ENCODE measurements at regions not wholly inside any gene's neighbourhood (a gene's known extent, or its start where the extent isn't known, plus 50 kb on each side); places are given as distances from the start of the nearest gene placed in this dataset.

DNA sequence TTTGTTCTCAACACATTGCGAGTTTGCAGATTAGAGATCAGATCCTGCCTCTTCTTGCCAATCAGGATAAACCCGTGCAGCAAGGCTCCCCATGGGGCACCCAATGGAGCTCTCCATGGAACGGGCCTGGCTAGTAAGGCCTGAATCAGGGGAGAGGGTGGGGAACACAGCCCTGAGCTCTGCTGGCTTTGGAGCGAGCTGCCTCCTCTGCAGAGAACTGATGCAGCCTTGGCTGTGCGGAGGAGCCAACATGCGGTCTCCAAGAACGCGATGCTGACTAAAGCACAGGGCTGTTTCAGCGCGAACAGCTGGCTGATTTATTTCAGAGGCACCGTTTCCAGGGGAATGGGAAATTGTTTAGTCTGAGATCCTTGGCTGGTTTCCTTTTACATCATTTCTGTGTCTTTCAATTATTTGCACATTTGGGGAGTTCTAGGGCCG, 139.7 kb downstream of the TSEN15 start:
- TF ChIP-seq, protein P1, sequence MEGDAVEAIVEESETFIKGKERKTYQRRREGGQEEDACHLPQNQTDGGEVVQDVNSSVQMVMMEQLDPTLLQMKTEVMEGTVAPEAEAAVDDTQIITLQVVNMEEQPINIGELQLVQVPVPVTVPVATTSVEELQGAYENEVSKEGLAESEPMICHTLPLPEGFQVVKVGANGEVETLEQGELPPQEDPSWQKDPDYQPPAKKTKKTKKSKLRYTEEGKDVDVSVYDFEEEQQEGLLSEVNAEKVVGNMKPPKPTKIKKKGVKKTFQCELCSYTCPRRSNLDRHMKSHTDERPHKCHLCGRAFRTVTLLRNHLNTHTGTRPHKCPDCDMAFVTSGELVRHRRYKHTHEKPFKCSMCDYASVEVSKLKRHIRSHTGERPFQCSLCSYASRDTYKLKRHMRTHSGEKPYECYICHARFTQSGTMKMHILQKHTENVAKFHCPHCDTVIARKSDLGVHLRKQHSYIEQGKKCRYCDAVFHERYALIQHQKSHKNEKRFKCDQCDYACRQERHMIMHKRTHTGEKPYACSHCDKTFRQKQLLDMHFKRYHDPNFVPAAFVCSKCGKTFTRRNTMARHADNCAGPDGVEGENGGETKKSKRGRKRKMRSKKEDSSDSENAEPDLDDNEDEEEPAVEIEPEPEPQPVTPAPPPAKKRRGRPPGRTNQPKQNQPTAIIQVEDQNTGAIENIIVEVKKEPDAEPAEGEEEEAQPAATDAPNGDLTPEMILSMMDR (IDR thresholded peaks at IDR 0.05; ENCODE audit: poor library complexity) = no peak
- TF ChIP-seq EZH2phosphoT487 (IDR thresholded peaks at IDR 0.05; ENCODE audit: low read depth, severe bottlenecking, unreplicated experiment) = no peak

Measured in hepatocyte (in vitro differentiated cells).